Heart left ventricle (tissue), 13 donors: ENCODE measurements at regions not wholly inside any gene's neighbourhood (a gene's known extent, or its start where the extent isn't known, plus 50 kb on each side); places are given as distances from the start of the nearest gene placed in this dataset.
A peak's percentile ranks its signal among the peaks of the same experiment; 100 is the strongest.

Source experiments
- POLR2A ChIP-seq, 2 donors: fragments of 450-650 bp; IDR thresholded peaks; one replicate each; pipeline ENCODE4 v1.6.1; 2017; ENCODE audit warnings: antibody characterized with exemption in 2 of 2, mild to moderate bottlenecking in 2 of 2, moderate library complexity in 2 of 2
- TF ChIP-seq, protein P1 (sequence below), 12 donors: fragments of 200-600 bp; sonication (generic) in 4 of 12; IDR thresholded peaks; one replicate each; pipeline versions ENCODE4 v1.5.0 to v1.8.0; 2018 to 2022; ENCODE audit warnings: antibody characterized with exemption in 12 of 12, mild to moderate bottlenecking in 5 of 12
- donor health status: ischemic (EF 13 %, LVEDD 7.1; RV severe dilation, severe dysfunction).
- donor health status: DM: no; HTN: yes; CAD: no.
- donor health status: DM: no; HTN: no; CAD: no.
- donor health status: ischemic (EF 25% LVEDD 6.9; RV normal size, moderate dysfunction).
- donor health status: ischemic (EF 25% LVEDD 5.7; RV mildly dilated, moderate dysfunction).
- donor health status: ischemic (EF 35%, LVEDD 5.7; RV mildly dilated, moderate dysfunction).
- donor health status: nonischemic (EF 11% LVEDD 7.7; RV severe dilation, severe dysfunction).
- donor health status: DM: yes; HTN: yes; CAD: no.
- donor health status: PGD.
- donor health status: ischemic (EF 29% LVEDD 5.4; RV normal size, mild dysfunction).
- donor health status: nonischemic (EF 23%, LVEDD 6.1; RV moderate dilation, normal function).

DNA sequence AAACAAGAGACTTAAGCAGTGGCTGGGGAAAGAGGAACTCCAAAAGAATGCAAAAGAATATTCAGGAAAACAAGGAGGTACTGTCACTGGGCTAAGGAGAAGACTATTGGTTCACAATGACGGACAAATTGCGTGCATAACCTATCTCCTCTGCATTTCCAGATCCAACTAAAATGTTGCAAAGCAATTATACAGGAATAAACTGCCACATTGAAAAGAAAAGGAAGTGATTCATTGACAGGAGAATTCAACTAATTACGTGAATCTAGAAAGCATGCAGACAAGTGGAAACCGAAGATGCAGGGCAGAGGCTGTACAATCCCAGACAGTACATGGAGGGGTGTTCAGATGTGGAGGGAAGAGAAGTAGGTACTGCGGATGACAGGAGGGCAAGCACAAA is 152.8 kb upstream of the RIPOR2 start:
- TF ChIP-seq, protein P1, sequence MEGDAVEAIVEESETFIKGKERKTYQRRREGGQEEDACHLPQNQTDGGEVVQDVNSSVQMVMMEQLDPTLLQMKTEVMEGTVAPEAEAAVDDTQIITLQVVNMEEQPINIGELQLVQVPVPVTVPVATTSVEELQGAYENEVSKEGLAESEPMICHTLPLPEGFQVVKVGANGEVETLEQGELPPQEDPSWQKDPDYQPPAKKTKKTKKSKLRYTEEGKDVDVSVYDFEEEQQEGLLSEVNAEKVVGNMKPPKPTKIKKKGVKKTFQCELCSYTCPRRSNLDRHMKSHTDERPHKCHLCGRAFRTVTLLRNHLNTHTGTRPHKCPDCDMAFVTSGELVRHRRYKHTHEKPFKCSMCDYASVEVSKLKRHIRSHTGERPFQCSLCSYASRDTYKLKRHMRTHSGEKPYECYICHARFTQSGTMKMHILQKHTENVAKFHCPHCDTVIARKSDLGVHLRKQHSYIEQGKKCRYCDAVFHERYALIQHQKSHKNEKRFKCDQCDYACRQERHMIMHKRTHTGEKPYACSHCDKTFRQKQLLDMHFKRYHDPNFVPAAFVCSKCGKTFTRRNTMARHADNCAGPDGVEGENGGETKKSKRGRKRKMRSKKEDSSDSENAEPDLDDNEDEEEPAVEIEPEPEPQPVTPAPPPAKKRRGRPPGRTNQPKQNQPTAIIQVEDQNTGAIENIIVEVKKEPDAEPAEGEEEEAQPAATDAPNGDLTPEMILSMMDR (IDR thresholded peaks at IDR 0.05): no peak
- peak in 1 of 2 donors; percentile 13 for TF ChIP-seq POLR2A (IDR thresholded peaks at IDR 0.05)
